Transverse colon (tissue), 4 donors: ENCODE measurements at regions not wholly inside any gene's neighbourhood (a gene's known extent, or its start where the extent isn't known, plus 50 kb on each side); places are given as distances from the start of the nearest gene placed in this dataset.

Source experiments
- CTCF ChIP-seq, 5 experiments: fragments of 200-600 bp in 3 of 5; fragments of 450-650 bp in 2 of 5; sonication (generic) in 3 of 5; IDR thresholded peaks; 1 replicate in 2 of 5; 2 replicates in 3 of 5; pipeline ENCODE4 v1.5.1; 2016 to 2017; ENCODE audit warnings: antibody characterized with exemption in 5 of 5, inconsistent platforms in 3 of 5, mild to moderate bottlenecking in 2 of 5, moderate library complexity in 1 of 5
- EP300 ChIP-seq: sonication (generic); formaldehyde crosslinking; IDR thresholded peaks from one replicate; pipeline ENCODE4 v1.6.1; 2017; ENCODE audit warnings: antibody characterized with exemption, low read depth
- POLR2A ChIP-seq: fragments of 450-650 bp; IDR thresholded peaks from one replicate; pipeline ENCODE4 v1.6.1; 2016; ENCODE audit warnings: antibody characterized with exemption, mild to moderate bottlenecking, moderate library complexity
- POLR2AphosphoS5 ChIP-seq, 3 donors: sonication (generic); formaldehyde crosslinking; IDR thresholded peaks; one replicate each; pipeline ENCODE4 v1.6.1; 2016; ENCODE audit warnings: antibody characterized with exemption in 3 of 3

GRCh38 chr5:74020503-74020902 lies 394.5 kb downstream of the ARHGEF28 start:
- TF ChIP-seq POLR2AphosphoS5 (IDR thresholded peaks at IDR 0.05) (no peak), POLR2A (no peak), CTCF (IDR thresholded peaks at IDR 0.05) (no peak), EP300 (no peak)
